ENCODE measurements at regions not wholly inside any gene's neighbourhood (a gene's known extent, or its start where the extent isn't known, plus 50 kb on each side); places are given as distances from the start of the nearest gene placed in this dataset.

DNA sequence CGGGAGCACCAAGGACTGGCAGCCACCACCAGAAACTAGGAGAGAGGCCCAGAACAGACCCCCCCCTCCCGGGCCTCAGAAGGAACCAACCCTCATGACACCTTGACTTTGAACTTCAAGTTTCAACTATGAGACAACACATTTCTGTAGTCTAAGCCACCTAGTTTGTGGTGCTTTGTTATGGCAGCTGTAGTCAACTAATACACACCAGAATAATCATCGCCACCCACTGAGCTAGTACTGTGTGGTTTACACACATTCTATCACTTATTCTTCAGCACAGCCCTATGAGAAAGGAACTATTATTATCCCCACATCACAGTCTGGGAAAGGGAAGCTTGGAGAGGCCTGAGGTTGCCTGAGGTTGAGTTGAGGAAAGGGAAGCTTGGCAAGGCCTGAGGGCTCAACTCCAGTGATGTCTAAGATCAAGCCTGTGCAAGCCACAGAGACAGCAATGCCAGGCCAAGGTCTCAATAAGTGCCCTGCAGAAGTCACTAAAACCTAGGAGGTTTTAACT lies 126.6 kb downstream of the FHDC1 start:
- TF ChIP-seq, protein P1, sequence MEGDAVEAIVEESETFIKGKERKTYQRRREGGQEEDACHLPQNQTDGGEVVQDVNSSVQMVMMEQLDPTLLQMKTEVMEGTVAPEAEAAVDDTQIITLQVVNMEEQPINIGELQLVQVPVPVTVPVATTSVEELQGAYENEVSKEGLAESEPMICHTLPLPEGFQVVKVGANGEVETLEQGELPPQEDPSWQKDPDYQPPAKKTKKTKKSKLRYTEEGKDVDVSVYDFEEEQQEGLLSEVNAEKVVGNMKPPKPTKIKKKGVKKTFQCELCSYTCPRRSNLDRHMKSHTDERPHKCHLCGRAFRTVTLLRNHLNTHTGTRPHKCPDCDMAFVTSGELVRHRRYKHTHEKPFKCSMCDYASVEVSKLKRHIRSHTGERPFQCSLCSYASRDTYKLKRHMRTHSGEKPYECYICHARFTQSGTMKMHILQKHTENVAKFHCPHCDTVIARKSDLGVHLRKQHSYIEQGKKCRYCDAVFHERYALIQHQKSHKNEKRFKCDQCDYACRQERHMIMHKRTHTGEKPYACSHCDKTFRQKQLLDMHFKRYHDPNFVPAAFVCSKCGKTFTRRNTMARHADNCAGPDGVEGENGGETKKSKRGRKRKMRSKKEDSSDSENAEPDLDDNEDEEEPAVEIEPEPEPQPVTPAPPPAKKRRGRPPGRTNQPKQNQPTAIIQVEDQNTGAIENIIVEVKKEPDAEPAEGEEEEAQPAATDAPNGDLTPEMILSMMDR (IDR thresholded peaks at IDR 0.05), result no peak
- TF ChIP-seq EZH2 (IDR thresholded peaks at IDR 0.05) (no peak), EZH2phosphoT487 (IDR thresholded peaks at IDR 0.05) (no peak)

Measured in neural progenitor cell (in vitro differentiated cells).